ENCODE measurements at regions not wholly inside any gene's neighbourhood (a gene's known extent, or its start where the extent isn't known, plus 50 kb on each side); places are given as distances from the start of the nearest gene placed in this dataset.

GRCh38 chr3:180177255-180177654, 140.5 kb upstream of the PEX5L start:
- H3K27me3 ChIP-seq (replicated peaks in 1 of 4; ENCODE audit: control extremely low read depth in 1 of 4, control insufficient read depth in 3 of 4, insufficient read depth in 4 of 4, low read length in 3 of 4) = no peaks in the 10 kb centered on the region
- no peaks in the 10 kb centered on the region for H4K20me1 ChIP-seq (ENCODE audit: control insufficient read depth, insufficient read depth, low read length, poor library complexity, severe bottlenecking)
- intact Hi-C loops (cut with micrococcal nuclease) = no loop called here
- no peaks in the 10 kb centered on the region for H3K79me2 ChIP-seq (ENCODE audit: control insufficient read depth, insufficient read depth, low read length)
- H3K4me2 ChIP-seq (replicated peaks; ENCODE audit: low read depth, low read length, poor library complexity, severe bottlenecking) = no peak overlapping the region
- Mint-ChIP-seq H3K9me3 (ENCODE audit: insufficient read depth) (no peaks in the 10 kb centered on the region), H3K4me3 (no peak overlapping the region), H3K27me3 (peaks cover 4% of the 10 kb centered on the region), H3K4me1 (no peaks in the 10 kb centered on the region), H3K27ac (no peak overlapping the region)
- H3K4me3 ChIP-seq (ENCODE audit: control extremely low read depth in 1 of 5, extremely low read depth in 1 of 5, insufficient read depth in 1 of 5, low read depth in 2 of 5, low read length in 4 of 5) = no peak overlapping the region
- H3K36me3 ChIP-seq (replicated peaks in 1 of 2; ENCODE audit: control extremely low read depth in 1 of 2, control insufficient read depth in 1 of 2, extremely low read depth in 1 of 2, insufficient read depth in 2 of 2, low read length in 1 of 2) = no peaks in the 10 kb centered on the region
- DNase-seq (no peak), ATAC-seq (ENCODE audit: low read depth) (no peak)
- H2AFZ ChIP-seq (ENCODE audit: insufficient read depth, low read depth, low read length, poor library complexity, severe bottlenecking) = no peak overlapping the region
- TF ChIP-seq CTCF (IDR thresholded peaks at IDR 0.05) (no peak), EZH2 (IDR thresholded peaks at IDR 0.05; ENCODE audit: borderline replicate concordance, insufficient read depth, low read depth, low read length, poor library complexity, severe bottlenecking) (no peak)
- peaks cover 0 to 3% (median 0%) of the 10 kb centered on the region in 3 donors for H3K9me3 ChIP-seq (ENCODE audit: control extremely low read depth in 1 of 3, control insufficient read depth in 2 of 3, insufficient read depth in 1 of 3, low read length in 2 of 3)
- POLR2A ChIA-PET = no interaction called here
- no peak overlapping the region for H3K9ac ChIP-seq (ENCODE audit: low read length)
- H3K27ac ChIP-seq (ENCODE audit: low read length in 2 of 2) = no peak overlapping the region
- WGBS (ENCODE audit: insufficient coverage) = 78% methylated on average over 1 of the region's 4 CpGs
- CTCF ChIA-PET = no interaction called here
- H3K4me1 ChIP-seq (ENCODE audit: control insufficient read depth in 2 of 2, insufficient read depth in 2 of 2, low read length in 2 of 2) = no peaks in the 10 kb centered on the region

- no peaks in the 10 kb centered on the region for H3K27me3 ChIP-seq (replicated peaks in 1 of 4; ENCODE audit: control extremely low read depth in 1 of 4, control insufficient read depth in 3 of 4, insufficient read depth in 4 of 4, low read length in 3 of 4)
- ATAC-seq (ENCODE audit: low read depth) = no peak
- DNase-seq = no peak
- H3K79me2 ChIP-seq (ENCODE audit: control insufficient read depth, insufficient read depth, low read length) = no peaks in the 10 kb centered on the region
- Mint-ChIP-seq H3K4me3 (no peak overlapping the region), H3K4me1 (no peaks in the 10 kb centered on the region), H3K27me3 (peaks cover 4% of the 10 kb centered on the region), H3K9me3 (ENCODE audit: insufficient read depth) (no peaks in the 10 kb centered on the region), H3K27ac (no peak overlapping the region)
- POLR2A ChIA-PET = no interaction called here
- no peak overlapping the region for H2AFZ ChIP-seq (ENCODE audit: insufficient read depth, low read depth, low read length, poor library complexity, severe bottlenecking)
- no peak overlapping the region for H3K27ac ChIP-seq (ENCODE audit: low read length in 2 of 2)
- TF ChIP-seq EZH2 (IDR thresholded peaks at IDR 0.05; ENCODE audit: borderline replicate concordance, insufficient read depth, low read depth, low read length, poor library complexity, severe bottlenecking) = no peak
- no peak for TF ChIP-seq CTCF (IDR thresholded peaks at IDR 0.05)
- H3K36me3 ChIP-seq (replicated peaks in 1 of 2; ENCODE audit: control extremely low read depth in 1 of 2, control insufficient read depth in 1 of 2, extremely low read depth in 1 of 2, insufficient read depth in 2 of 2, low read length in 1 of 2) = no peaks in the 10 kb centered on the region
- H3K4me3 ChIP-seq (ENCODE audit: control extremely low read depth in 1 of 5, extremely low read depth in 1 of 5, insufficient read depth in 1 of 5, low read depth in 2 of 5, low read length in 4 of 5) = no peak overlapping the region
- peaks cover 0 to 3% (median 0%) of the 10 kb centered on the region in 3 donors for H3K9me3 ChIP-seq (ENCODE audit: control extremely low read depth in 1 of 3, control insufficient read depth in 2 of 3, insufficient read depth in 1 of 3, low read length in 2 of 3)
- WGBS (ENCODE audit: insufficient coverage) = 75% methylated on average over 2 of the region's 2 CpGs
- CTCF ChIA-PET = no interaction called here
- H3K9ac ChIP-seq (ENCODE audit: low read length) = no peak overlapping the region
- H4K20me1 ChIP-seq (ENCODE audit: control insufficient read depth, insufficient read depth, low read length, poor library complexity, severe bottlenecking) = no peaks in the 10 kb centered on the region
- H3K4me2 ChIP-seq (replicated peaks; ENCODE audit: low read depth, low read length, poor library complexity, severe bottlenecking) = no peak overlapping the region
- H3K4me1 ChIP-seq (ENCODE audit: control insufficient read depth in 2 of 2, insufficient read depth in 2 of 2, low read length in 2 of 2) = no peaks in the 10 kb centered on the region
- intact Hi-C loops (cut with micrococcal nuclease) = no loop called here
Measured at GRCh38 chr3:180179562-180179961, 142.8 kb upstream of the PEX5L start.
